Hepatocyte (in vitro differentiated cells): ENCODE measurements at regions not wholly inside any gene's neighbourhood (a gene's known extent, or its start where the extent isn't known, plus 50 kb on each side); places are given as distances from the start of the nearest gene placed in this dataset.

Experiments used
- DNase-seq: peaks from one replicate; pipeline ENCODE4 v3.0.0-alpha.2; 2016; ENCODE audit warnings: low spot score
- H2AFZ ChIP-seq: fragments of 200-600 bp; sonication (generic); 2 replicates; pipeline ENCODE4 v1.6.0; 2016; ENCODE audit warnings: antibody characterized with exemption, mild to moderate bottlenecking
- H3K27ac ChIP-seq: fragments of 200-600 bp; sonication (generic); 2 replicates; pipeline ENCODE4 v1.5.1; 2016; ENCODE audit warnings: mild to moderate bottlenecking
- H3K27me3 ChIP-seq: fragments of 200-600 bp; sonication (generic); 2 replicates; pipeline ENCODE4 v1.6.1; 2016
- H3K36me3 ChIP-seq: fragments of 200-600 bp; sonication (generic); replicated peaks from 2 replicates; pipeline ENCODE4 v1.5.1; 2016; ENCODE audit warnings: low read depth; ENCODE audit not compliant: insufficient read depth
- H3K4me1 ChIP-seq: fragments of 200-600 bp; sonication (generic); 2 replicates; pipeline ENCODE4 v1.5.1; 2016; ENCODE audit warnings: mild to moderate bottlenecking, moderate library complexity; ENCODE audit not compliant: insufficient read depth
- H3K4me2 ChIP-seq: fragments of 200-600 bp; sonication (generic); 2 replicates; pipeline ENCODE4 v1.6.0; 2016
- H3K4me3 ChIP-seq: fragments of 200-600 bp; sonication (generic); 2 replicates; pipeline ENCODE4 v1.5.1; 2016; ENCODE audit warnings: mild to moderate bottlenecking
- H3K79me2 ChIP-seq: fragments of 200-600 bp; sonication (generic); 2 replicates; pipeline ENCODE4 v1.6.0; 2017; ENCODE audit warnings: mild to moderate bottlenecking
- H3K9me2 ChIP-seq: fragments of 200-600 bp; sonication (generic); replicated peaks from 2 replicates; pipeline ENCODE4 v1.6.0; 2017; ENCODE audit warnings: mild to moderate bottlenecking; ENCODE audit not compliant: insufficient read depth
- H3K9me3 ChIP-seq: fragments of 200-600 bp; sonication (generic); 2 replicates; pipeline ENCODE4 v1.5.1; 2016; ENCODE audit warnings: low read depth, mild to moderate bottlenecking
- H4K20me1 ChIP-seq: fragments of 200-600 bp; sonication (generic); 2 replicates; pipeline ENCODE4 v1.6.0; 2016; ENCODE audit warnings: mild to moderate bottlenecking; ENCODE audit not compliant: insufficient read depth, poor library complexity, severe bottlenecking
- EZH2 ChIP-seq: fragments of 200-600 bp; sonication (generic); IDR thresholded peaks from 2 replicates; pipeline ENCODE4 v1.6.1; 2016; ENCODE audit warnings: antibody characterized with exemption, mild to moderate bottlenecking, borderline replicate concordance
- EZH2phosphoT487 ChIP-seq: fragments of 200-600 bp; sonication (generic); IDR thresholded peaks from one replicate; pipeline ENCODE4 v1.6.1; 2018; ENCODE audit warnings: antibody characterized with exemption, mild to moderate bottlenecking, low read depth, moderate library complexity; ENCODE audit not compliant: unreplicated experiment, severe bottlenecking
- WGBS: methylation state at CpG from one replicate; pipeline ENCODE4 v1.1.6; 2016; ENCODE audit warnings: low lambda C conversion rate; ENCODE audit errors: missing lambda C conversion rate; 5-methylcytosine and 5-hydroxymethylcytosine counted together
- TF ChIP-seq, protein P1 (sequence below): fragments of 200-600 bp; sonication (generic); IDR thresholded peaks from 2 replicates; pipeline ENCODE4 v1.5.1; 2016; ENCODE audit warnings: antibody characterized with exemption, mild to moderate bottlenecking; ENCODE audit not compliant: poor library complexity

DNA sequence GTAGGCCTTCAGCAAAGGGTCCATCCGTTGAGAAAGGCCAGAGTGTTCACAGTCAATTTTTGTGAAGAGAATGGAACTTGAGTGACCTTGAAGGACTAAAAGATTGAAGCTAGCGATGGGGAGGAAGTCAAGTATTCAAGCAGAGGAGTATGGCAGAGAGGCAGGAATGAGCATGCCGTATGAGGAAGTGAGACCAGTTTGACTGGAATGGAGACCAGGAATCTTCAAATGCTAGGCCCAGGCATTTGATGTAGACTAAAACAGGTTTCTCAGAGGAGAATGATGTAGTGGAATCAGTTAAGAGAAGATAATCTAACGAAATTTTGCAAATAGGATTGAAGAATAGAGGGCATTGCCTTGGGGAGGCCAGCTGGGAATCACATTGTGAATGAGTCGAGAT, 90.4 kb upstream of the SEMA6A start:
- TF ChIP-seq, protein P1, sequence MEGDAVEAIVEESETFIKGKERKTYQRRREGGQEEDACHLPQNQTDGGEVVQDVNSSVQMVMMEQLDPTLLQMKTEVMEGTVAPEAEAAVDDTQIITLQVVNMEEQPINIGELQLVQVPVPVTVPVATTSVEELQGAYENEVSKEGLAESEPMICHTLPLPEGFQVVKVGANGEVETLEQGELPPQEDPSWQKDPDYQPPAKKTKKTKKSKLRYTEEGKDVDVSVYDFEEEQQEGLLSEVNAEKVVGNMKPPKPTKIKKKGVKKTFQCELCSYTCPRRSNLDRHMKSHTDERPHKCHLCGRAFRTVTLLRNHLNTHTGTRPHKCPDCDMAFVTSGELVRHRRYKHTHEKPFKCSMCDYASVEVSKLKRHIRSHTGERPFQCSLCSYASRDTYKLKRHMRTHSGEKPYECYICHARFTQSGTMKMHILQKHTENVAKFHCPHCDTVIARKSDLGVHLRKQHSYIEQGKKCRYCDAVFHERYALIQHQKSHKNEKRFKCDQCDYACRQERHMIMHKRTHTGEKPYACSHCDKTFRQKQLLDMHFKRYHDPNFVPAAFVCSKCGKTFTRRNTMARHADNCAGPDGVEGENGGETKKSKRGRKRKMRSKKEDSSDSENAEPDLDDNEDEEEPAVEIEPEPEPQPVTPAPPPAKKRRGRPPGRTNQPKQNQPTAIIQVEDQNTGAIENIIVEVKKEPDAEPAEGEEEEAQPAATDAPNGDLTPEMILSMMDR = no peak
- TF ChIP-seq EZH2phosphoT487 = no peak
- TF ChIP-seq EZH2 = no peak
- no peak overlapping the region for H3K4me2 ChIP-seq
- no peaks in the 10 kb centered on the region for H3K36me3 ChIP-seq
- H2AFZ ChIP-seq = no peak overlapping the region
- no peak overlapping the region for H3K4me3 ChIP-seq
- H4K20me1 ChIP-seq = no peaks in the 10 kb centered on the region
- DNase-seq = no peak
- WGBS = 76% methylated on average over 5 of the region's 5 CpGs
- no peaks in the 10 kb centered on the region for H3K4me1 ChIP-seq
- H3K27ac ChIP-seq = no peak overlapping the region
- H3K9me2 ChIP-seq = no peaks in the 10 kb centered on the region
- H3K27me3 ChIP-seq = no peaks in the 10 kb centered on the region
- no peaks in the 10 kb centered on the region for H3K9me3 ChIP-seq
- H3K79me2 ChIP-seq = no peaks in the 10 kb centered on the region

DNA sequence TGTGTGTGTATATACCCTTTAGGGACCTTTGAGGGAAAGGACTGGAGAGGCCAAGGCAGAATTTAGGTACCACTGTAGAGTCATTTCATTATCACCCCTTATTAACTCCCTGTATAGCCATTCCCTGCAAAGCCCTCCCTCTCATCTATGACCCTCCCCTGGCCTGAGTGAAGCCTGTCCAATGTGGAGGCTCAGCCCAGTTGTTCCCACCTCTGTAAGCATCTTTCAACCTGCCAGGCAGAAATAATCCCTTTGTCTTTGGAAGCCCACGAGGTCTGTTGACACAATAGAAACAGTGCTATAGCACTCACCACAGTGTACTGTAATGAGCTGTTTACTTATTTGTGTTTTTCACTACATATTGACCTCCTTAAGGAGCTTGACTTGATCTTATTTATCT, 88.5 kb upstream of the SEMA6A start:
- Histone ChIP-seq H3K79me2 (no peaks in the 10 kb centered on the region), H2AFZ (no peak overlapping the region), H3K27ac (no peak overlapping the region), H3K9me3 (no peaks in the 10 kb centered on the region), H4K20me1 (no peaks in the 10 kb centered on the region), H3K4me3 (no peak overlapping the region), H3K4me1 (no peaks in the 10 kb centered on the region), H3K9me2 (no peaks in the 10 kb centered on the region), H3K27me3 (no peaks in the 10 kb centered on the region), H3K4me2 (no peak overlapping the region), H3K36me3 (no peaks in the 10 kb centered on the region)
- TF ChIP-seq EZH2 (no peak), EZH2phosphoT487 (no peak)
- TF ChIP-seq, protein P1 = no peak
- no peak for DNase-seq
- 19% methylated on average over 1 of the region's 1 CpG for WGBS

DNA sequence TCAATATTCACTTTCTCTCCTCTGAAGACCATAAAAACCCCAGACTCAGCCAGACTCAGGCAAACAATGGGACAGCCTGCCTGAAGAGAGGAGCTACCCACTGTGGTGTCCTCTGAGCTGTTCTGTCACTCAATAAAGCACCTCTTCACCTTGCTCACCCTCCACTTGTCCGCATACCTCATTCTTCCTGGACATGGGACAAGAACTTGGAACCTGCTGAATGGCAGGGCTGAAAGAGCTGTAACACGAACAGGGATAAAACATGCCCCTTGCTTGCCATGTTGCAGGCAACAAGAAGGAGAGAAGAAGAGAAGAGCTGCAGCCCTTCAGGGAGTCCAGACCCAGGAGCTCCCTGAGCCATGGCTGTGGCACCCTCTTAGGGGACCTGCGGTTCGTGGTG, 86.8 kb upstream of the SEMA6A start:
- Histone ChIP-seq H3K27ac (no peak overlapping the region), H3K79me2 (no peaks in the 10 kb centered on the region), H3K4me1 (no peaks in the 10 kb centered on the region), H3K36me3 (no peaks in the 10 kb centered on the region), H2AFZ (no peak overlapping the region), H3K4me3 (no peak overlapping the region), H3K4me2 (no peak overlapping the region), H3K9me3 (no peaks in the 10 kb centered on the region), H3K27me3 (no peaks in the 10 kb centered on the region), H3K9me2 (no peaks in the 10 kb centered on the region), H4K20me1 (no peaks in the 10 kb centered on the region)
- DNase-seq = no peak
- TF ChIP-seq, protein P1 = no peak
- TF ChIP-seq EZH2 = no peak
- no peak for TF ChIP-seq EZH2phosphoT487
- WGBS = 68% methylated on average over 4 of the region's 4 CpGs

DNA sequence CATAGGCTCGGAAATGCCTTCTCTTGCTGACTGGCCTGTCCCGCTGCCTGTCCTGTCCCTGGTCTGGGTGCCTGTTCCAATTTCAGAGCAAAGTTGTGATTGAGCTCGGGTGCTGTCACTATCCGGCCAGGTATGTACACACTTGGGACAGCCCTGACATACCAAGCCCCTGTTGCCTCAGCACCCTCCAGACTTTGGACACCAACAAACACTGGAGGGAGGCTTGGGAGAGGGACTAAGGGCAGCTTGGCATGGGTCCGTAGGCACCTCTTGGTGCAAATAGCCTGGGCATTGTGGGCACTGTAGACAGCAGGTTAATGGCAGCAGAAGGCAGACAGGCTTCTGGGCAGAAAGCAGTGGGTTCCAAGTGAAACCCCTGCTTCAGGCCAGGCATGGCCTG, 86.3 kb upstream of the SEMA6A start:
- no peak overlapping the region for H2AFZ ChIP-seq
- no peaks in the 10 kb centered on the region for H3K79me2 ChIP-seq
- H4K20me1 ChIP-seq = no peaks in the 10 kb centered on the region
- H3K4me2 ChIP-seq = no peak overlapping the region
- no peaks in the 10 kb centered on the region for H3K27me3 ChIP-seq
- no peak overlapping the region for H3K27ac ChIP-seq
- no peaks in the 10 kb centered on the region for H3K4me1 ChIP-seq
- no peaks in the 10 kb centered on the region for H3K36me3 ChIP-seq
- TF ChIP-seq EZH2 (no peak), EZH2phosphoT487 (no peak)
- TF ChIP-seq, protein P1 = no peak
- no peaks in the 10 kb centered on the region for H3K9me2 ChIP-seq
- no peak overlapping the region for H3K4me3 ChIP-seq
- no peak for DNase-seq
- no peaks in the 10 kb centered on the region for H3K9me3 ChIP-seq
- WGBS = 91% methylated on average over 5 of the region's 5 CpGs
